Esophagus muscularis mucosa (tissue), 4 donors: ENCODE measurements at regions not wholly inside any gene's neighbourhood (a gene's known extent, or its start where the extent isn't known, plus 50 kb on each side); places are given as distances from the start of the nearest gene placed in this dataset.

Source experiments
- CTCF ChIP-seq, 3 experiments: fragments of 200-600 bp in 2 of 3; fragments of 450-650 bp in 1 of 3; sonication (generic) in 2 of 3; IDR thresholded peaks; one replicate each; pipeline ENCODE4 v1.5.1; 2017 to 2019; ENCODE audit warnings: antibody characterized with exemption in 3 of 3, mild to moderate bottlenecking in 2 of 3, moderate library complexity in 1 of 3
- EP300 ChIP-seq: sonication (generic); formaldehyde crosslinking; IDR thresholded peaks from one replicate; pipeline ENCODE4 v1.6.1; 2017; ENCODE audit warnings: antibody characterized with exemption
- POLR2A ChIP-seq: fragments of 450-650 bp; IDR thresholded peaks from one replicate; pipeline ENCODE4 v1.6.1; 2017; ENCODE audit warnings: antibody characterized with exemption, moderate library complexity, mild to moderate bottlenecking, low read depth
- POLR2AphosphoS5 ChIP-seq, 2 donors: sonication (generic); formaldehyde crosslinking; IDR thresholded peaks; one replicate each; pipeline ENCODE4 v1.6.1; 2017; ENCODE audit warnings: antibody characterized with exemption in 2 of 2

DNA sequence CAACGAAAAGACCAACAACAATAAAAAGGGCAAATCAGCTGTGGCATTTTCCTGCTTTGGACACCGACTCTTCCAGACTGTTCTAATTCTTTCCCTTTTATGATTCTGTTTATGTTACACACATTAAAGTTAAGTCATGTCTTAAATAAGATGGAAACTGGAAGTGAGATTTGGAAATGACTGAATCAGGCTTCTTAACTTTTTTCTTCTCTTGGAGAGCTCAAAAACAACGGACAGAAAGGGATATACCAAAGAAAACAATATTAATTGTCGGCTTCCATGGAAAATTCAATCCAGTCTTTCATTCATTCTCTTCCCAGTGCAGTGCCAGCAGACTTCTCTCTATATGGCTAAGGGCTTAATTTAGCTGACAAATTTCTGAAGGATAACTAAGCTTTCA, 214.9 kb upstream of the DDHD1 start:
- no peak for TF ChIP-seq EP300
- no peak for TF ChIP-seq POLR2A
- no peak for TF ChIP-seq CTCF (IDR thresholded peaks at IDR 0.05)
- no peak for TF ChIP-seq POLR2AphosphoS5 (IDR thresholded peaks at IDR 0.05)
